IMR-90 (cell line): ENCODE measurements at regions not wholly inside any gene's neighbourhood (a gene's known extent, or its start where the extent isn't known, plus 50 kb on each side); places are given as distances from the start of the nearest gene placed in this dataset.

Source experiments
- BHLHE40 ChIP-seq: fragments of 150-350 bp; IDR thresholded peaks from 2 replicates; pipeline ENCODE4 v1.6.1; 2016; ENCODE audit warnings: mild to moderate bottlenecking, low read depth, low read length
- CHD1 ChIP-seq: IDR thresholded peaks from 2 replicates; pipeline ENCODE4 v1.6.1; 2012; ENCODE audit warnings: low read depth, low read length, improper control_type of control experiment
- CTCF ChIP-seq: conservative IDR thresholded peaks from 2 replicates; pipeline ENCODE4 v1.5.1; 2012; ENCODE audit warnings: mild to moderate bottlenecking, low read depth, low read length, improper control_type of control experiment
- MAFK ChIP-seq: IDR thresholded peaks from 2 replicates; pipeline ENCODE4 v1.6.1; 2012; ENCODE audit warnings: low read depth, low read length, improper control_type of control experiment
- MXI1 ChIP-seq: IDR thresholded peaks from 2 replicates; pipeline ENCODE4 v1.6.1; 2012; ENCODE audit warnings: low read depth, mild to moderate bottlenecking, low read length, moderate library complexity, borderline replicate concordance
- POLR2A ChIP-seq: IDR thresholded peaks from 2 replicates; pipeline ENCODE4 v1.6.1; 2012; ENCODE audit warnings: mild to moderate bottlenecking, low read depth, low read length
- RAD21 ChIP-seq: IDR thresholded peaks from 2 replicates; pipeline ENCODE4 v1.6.1; 2012; ENCODE audit warnings: low read length, improper control_type of control experiment
- RFX5 ChIP-seq: IDR thresholded peaks from 2 replicates; pipeline ENCODE4 v1.8.0; 2012; ENCODE audit warnings: low read depth, mild to moderate bottlenecking, low read length, moderate library complexity
- SMC3 ChIP-seq: fragments of 150-350 bp; IDR thresholded peaks from 2 replicates; pipeline ENCODE4 v1.6.1; 2016; ENCODE audit warnings: low read depth, mild to moderate bottlenecking, antibody characterized with exemption, low read length, moderate library complexity
- USF2 ChIP-seq: fragments of 150-350 bp; IDR thresholded peaks from 2 replicates; pipeline ENCODE4 v1.6.1; 2017; ENCODE audit warnings: mild to moderate bottlenecking, antibody characterized with exemption, low read length, low read depth

- TF ChIP-seq CTCF, result no peak
- TF ChIP-seq MXI1, result no peak
- TF ChIP-seq POLR2A, result no peak
- no peak for TF ChIP-seq BHLHE40
- no peak for TF ChIP-seq SMC3
- no peak for TF ChIP-seq CHD1
- no peak for TF ChIP-seq RAD21
- TF ChIP-seq RFX5, result no peak
- no peak for TF ChIP-seq USF2
- no peak for TF ChIP-seq MAFK
Measured at GRCh38 chr19:27529158-27529557, 1683.8 kb downstream of the UQCRFS1 start.
